Right lung (tissue), 2 donors: ENCODE measurements at regions not wholly inside any gene's neighbourhood (a gene's known extent, or its start where the extent isn't known, plus 50 kb on each side); places are given as distances from the start of the nearest gene placed in this dataset.
"Not testable (repeated sequence)": the region's sequence is repeated elsewhere in the genome, so short reads cannot be mapped to it uniquely, and the experiment has no call there.

Source experiments
- DNase-seq, 2 donors: peaks; one replicate each; pipeline ENCODE4 v3.0.0-alpha.2; 2013

GRCh38 chr20:11509776-11510175 is 407.9 kb upstream of the BTBD3 start:
- DNase-seq, result no peak

DNA sequence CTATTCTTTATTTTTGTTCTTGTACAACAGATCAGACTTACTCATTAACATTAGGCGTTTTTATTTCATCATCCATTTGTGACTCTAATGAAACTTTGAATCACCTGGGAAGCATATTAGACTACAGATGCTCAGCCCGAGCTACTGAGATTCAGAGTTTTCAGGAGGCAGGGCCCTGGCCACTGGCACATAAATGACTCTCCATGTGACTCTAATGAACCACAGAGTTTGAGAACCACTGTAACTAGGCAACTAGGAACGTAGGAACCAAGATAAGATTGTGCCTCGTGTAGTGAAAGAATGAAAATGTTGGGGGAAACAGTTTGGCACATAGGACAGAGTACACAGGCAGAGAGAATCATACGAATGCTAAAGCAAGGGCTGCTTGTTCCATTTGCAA is 405.9 kb upstream of the BTBD3 start:
- DNase-seq, result no peak

DNA sequence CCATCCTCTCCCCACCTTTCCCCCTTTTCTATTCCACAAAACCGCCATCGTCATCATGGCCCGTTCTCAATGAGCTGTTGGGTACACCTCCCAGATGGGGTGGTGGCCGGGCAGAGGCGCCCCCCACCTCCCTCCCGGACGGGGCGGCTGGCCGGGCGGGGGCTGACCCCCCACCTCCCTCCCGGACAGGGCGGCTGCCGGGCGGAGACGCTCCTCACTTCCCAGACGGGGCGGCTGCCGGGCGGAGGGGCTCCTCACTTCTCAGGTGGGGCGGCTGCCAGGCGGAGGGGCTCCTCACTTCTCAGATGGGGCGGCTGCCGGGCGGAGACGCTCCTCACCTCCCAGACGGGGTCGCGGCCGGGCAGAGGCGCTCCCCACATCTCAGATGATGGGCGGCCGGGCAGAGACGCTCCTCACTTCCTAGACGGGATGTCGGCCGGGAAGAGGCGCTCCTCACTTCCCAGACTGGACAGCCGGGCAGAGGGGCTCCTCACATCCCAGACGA is 404.4 kb upstream of the BTBD3 start:
- not testable (repeated sequence) for DNase-seq

DNA sequence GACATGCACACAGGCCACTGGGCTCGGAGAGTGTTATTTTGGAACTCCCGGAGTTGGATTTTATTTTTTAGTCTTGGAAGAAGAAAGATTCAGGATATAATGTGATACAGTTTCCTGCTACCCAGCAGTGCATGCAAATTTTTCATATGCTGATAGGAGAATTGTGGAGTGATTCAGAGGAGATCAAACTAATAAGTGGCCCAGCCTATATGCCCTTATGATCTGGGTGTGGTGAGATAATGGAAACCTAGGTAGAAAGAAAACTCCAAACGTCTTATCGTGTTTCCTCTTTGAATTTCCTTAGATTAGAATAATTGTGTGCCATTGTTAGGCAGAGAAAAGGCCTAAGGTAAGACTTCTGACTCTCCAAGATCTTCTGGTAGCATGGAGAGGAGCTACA is 401.2 kb upstream of the BTBD3 start:
- no peak for DNase-seq

DNA sequence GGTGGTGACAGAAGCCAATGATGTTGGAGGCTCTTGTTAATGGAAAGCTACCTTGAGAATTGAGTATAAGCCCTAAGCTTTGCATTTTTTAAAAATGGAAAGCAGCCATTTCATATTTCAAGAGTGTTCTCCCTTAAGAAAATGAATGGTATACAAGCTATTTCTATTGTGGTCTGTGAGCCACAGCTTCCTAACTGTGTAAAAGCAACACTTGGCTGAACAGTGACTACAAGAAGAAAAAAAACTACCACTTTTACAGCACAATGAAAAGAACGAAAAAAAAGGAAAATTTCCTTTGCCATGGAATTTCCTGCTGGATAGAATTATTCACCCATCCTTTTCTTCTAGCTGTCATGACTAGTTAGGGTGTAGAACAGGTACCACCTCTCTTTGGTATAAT is 397.1 kb upstream of the BTBD3 start:
- no peak for DNase-seq

- DNase-seq, result no peak
Measured at GRCh38 chr20:11521476-11522365, 396.0 kb upstream of the BTBD3 start.

GRCh38 chr20:11522366-11522741 is 395.3 kb upstream of the BTBD3 start:
- no peak for DNase-seq

DNA sequence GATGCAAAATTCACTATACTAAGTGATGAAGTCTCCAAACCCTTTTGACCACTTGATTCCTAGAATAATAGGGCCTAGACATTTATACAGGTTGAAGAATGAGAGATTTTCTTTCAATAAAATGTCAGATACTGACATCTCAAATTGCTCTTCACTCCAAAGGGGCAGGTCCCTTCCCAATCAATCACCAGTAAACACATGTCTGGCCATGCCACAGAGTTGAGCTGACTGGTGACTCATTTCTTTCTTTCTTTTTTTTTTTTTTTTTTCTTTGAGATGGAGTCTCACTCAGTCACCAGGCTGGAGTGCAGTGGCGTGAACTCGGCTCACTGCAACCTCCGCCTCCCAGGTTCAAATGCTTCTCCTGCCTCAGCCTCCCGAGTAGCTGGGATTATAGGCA is 388.6 kb upstream of the BTBD3 start:
- DNase-seq, result no peak

DNA sequence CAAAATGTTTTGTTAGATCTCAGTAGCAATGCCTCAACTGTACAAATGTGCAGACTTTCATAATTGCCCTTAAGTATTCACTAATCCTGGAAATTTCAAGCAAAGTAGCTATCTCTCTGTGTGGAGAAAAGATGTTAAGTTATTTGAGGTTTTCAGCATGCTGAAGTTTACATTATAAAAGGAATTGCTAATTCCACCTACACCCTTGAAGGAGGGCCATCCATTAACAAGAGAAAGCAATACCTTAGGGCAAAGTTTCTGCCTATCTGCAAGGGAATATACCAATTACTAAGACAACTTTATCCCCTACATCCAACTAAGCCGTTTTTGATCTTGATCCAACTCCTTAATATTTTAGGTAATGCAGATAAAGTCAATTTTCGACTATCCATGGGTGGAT is 380.7 kb upstream of the BTBD3 start:
- DNase-seq, result no peak

DNA sequence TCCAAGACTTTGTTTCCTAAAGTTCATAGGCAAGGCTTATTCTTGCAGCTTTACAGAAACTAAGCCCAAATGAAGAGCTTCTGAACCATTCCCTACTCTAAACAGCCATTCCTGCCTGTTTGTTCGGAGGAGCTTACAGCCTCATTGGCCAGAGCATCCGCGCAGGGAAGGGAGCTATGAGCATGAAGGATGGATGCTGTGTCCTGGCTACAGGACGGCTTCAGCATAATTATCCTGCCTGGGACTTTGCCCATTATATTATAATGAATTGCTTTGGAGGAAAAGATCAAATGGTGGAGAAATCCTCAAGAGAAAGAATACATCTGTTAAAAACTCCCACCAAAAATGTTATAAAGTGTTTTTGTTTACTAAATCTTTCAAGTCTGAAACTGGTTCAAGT is 378.2 kb upstream of the BTBD3 start:
- no peak for DNase-seq

GRCh38 chr20:11540558-11540957 is 377.1 kb upstream of the BTBD3 start:
- no peak for DNase-seq

DNA sequence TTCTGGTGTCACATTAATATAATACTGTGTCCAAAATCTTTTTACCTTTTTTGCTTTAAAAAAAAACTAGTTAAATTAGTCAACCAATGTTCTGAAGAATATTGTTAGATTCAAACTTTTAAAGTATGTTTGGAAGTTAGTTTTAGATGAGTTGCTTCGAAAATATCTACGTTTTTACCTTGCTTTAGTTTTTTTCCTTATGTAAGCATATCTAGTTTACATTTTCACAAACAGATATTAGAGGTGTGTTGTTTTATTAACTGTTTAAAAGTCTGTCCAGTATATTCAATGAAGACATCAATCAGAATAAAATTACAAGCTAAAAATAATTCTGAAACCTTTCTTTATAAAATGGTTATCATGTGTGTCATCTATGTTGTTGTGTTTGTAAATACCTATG is 375.0 kb upstream of the BTBD3 start:
- no peak for DNase-seq

DNA sequence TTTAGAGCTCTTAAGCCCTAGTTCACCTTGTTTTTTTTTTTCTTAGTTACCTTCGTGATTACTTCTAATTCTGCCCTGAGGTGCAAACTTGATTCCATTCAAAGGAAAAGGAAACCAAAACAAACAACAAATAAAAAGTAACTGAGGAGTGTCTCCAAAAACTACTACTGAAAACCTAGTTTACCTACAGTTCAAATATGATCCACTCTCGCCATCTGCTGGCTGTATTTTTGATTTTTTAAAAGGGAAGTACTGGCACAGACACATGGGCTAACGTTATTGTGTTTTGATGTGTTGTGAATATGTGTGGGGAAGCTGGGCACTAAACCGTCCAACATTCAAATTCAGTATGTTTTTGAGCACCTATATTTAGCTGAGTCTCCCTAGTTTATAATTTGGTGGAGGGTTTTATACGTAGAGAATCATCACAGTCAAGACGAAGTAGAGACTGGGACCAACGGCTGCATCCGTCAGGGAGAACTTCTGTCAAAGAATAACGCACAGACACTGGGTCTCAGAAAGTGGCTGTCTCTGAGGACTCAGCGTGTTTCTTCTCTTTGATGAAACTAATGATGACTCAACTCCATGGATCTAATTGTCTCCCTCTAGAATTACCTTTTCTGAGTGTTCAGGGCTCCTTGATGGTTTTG is 373.5 kb upstream of the BTBD3 start:
- peak; percentile 49 to 70 for DNase-seq

- DNase-seq, result no peak
Measured at GRCh38 chr20:11546939-11547338, 370.8 kb upstream of the BTBD3 start.

GRCh38 chr20:11549172-11550103 is 368.3 kb upstream of the BTBD3 start:
- DNase-seq, result no peak

DNA sequence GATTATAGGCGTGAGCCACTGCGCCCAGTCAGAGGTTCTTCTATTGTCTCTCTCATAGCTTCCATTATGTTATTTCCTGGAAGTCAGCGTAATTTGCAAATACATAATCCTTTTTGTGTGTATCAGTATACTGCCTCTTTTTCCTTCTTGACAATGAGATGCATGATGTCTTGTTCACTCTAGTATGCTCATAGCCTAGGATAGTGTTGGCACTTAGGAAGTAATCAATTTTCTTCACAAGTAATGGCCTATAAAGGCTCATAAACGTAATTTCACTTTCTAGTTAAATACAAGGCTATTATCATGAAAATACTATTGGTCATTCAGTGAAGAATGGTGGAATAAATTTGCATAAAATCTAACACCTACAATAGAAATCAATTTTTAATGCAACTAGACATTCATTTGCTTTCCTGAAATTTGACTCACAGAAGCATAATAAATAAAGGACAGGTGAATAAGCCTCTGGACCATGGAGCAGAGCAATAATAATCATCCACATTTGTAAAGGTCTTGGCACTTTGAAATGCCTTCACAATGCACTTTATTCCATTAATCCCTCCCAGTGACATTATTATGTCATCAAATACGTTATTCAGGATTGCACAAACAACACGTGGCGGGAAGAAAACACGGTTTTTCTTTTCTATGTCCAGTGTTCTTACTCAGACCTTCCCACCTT is 366.9 kb upstream of the BTBD3 start:
- no peak for DNase-seq

DNA sequence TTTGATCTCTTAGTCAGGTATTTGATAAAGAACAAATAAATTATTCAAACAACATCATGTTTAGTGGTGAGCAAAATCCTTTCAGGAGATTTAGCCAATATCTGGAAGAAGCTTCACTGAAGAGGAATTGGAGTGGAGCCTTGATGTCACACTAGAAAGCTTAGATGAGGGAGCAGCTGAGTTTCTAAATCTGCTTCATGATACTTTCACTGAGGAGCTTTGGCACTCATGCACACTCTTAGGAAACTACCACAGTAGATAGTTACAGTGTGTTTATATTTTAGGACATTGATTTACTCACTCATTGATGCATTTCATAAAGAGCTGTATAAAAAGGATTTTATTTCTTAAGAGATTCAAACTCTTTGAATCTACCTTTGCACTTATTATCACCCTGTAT is 366.2 kb upstream of the BTBD3 start:
- DNase-seq, result no peak

GRCh38 chr20:11553603-11554002 is 364.1 kb upstream of the BTBD3 start:
- DNase-seq, result no peak

DNA sequence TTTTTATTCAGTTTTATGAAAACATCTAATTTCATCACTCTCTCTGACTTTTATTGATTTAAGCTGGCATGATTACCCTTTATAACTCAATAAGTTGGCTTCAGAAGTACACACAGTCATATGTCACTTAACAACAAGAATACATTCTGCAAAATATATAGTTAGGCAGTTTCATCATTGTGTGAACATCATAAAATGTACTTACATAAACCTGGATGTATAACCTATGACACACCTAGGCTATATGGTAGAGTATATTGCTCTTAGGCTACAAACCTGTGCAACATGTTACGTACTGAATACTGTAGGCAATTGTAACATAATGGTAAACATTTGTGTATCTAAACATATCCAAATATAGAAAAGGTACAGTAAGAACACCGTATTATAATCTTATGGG is 362.2 kb upstream of the BTBD3 start:
- DNase-seq, result no peak

DNA sequence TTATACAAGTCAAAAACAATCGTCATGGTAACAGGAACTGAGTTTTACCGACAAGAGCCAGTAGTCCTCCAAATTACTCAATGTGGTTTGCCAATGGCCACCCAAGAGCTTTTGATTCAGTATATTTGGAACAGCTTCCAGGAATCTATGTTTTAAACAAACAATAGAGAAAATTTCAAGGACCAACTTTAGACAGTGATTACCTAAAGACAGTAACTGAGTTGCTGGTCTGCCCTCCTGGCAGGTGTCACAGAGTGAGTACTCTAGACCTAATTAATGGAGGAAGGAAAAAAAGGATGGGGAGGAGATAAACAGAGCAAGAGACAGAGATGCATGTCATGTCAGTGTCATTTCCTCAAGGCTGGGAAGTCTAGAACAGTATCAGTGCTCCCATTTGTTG is 361.3 kb upstream of the BTBD3 start:
- no peak for DNase-seq

DNA sequence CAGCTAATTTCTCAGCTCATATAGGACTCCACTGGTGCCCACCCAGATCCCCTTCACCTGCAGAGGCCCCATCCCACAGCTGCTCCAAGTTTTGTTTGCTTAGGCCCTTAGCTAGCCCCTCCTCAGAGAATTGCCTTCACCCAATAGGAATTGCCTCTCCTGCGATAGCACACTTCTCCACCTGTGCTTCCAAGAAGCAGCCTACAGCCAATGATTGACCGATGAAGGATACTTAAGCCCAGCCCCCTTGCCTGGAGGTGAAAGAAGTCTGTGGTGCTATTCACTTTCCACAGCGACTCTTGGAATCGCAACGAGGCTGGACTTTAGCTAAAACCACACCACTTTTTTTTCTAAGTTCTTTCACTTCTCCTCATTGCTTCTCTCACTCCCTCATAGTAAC is 353.2 kb upstream of the BTBD3 start:
- no peak for DNase-seq

GRCh38 chr20:11569163-11569562 is 348.5 kb upstream of the BTBD3 start:
- DNase-seq, result no peak
